SK-N-SH (cell line): ENCODE measurements at regions not wholly inside any gene's neighbourhood (a gene's known extent, or its start where the extent isn't known, plus 50 kb on each side); places are given as distances from the start of the nearest gene placed in this dataset.

Experiments used
- CTCF ChIA-PET: fragments of 300-600, 350-600 bp; formaldehyde crosslinking; extraction: SDS; loops from one replicate; lab custom pipeline; 2021; lab: Yijun Ruan, JAX
- POLR2A ChIA-PET: fragments of 350-600 bp; sonication (Branson Sonifier 250); formaldehyde crosslinking; extraction: SDS; loops from one replicate; lab custom pipeline; 2020; ENCODE audit warnings: antibody characterized with exemption, inconsistent platforms; lab: Yijun Ruan, JAX
- DNase-seq: peaks from one replicate; pipeline ENCODE4 v3.0.0; 2012
- H2AFZ ChIP-seq: fragments of 200-600 bp; sonication (generic); 2 replicates; pipeline ENCODE4 v1.8.1; 2016; ENCODE audit warnings: antibody characterized with exemption, mild to moderate bottlenecking, low read depth
- H3F3A ChIP-seq: fragments of 200-600 bp; sonication (generic); replicated peaks from 2 replicates; pipeline ENCODE3; 2016; ENCODE audit warnings: antibody characterized with exemption, mild to moderate bottlenecking; ENCODE audit not compliant: insufficient read depth
- H3K27ac ChIP-seq, 2 experiments: fragments of 200-500 bp in 1 of 2; fragments of 200-600 bp in 1 of 2; sonication (Bioruptor generic) in 1 of 2; sonication (generic), shearing (Covaris generic) in 1 of 2; 2 replicates each; pipeline versions ENCODE4 v1.5.1 to v1.6.1; 2014 to 2016; ENCODE audit warnings: low read depth in 2 of 2, inconsistent platforms in 1 of 2, low read length in 1 of 2, mild to moderate bottlenecking in 1 of 2, mixed read lengths in 1 of 2
- H3K27me3 ChIP-seq: fragments of 200-600 bp; sonication (generic), shearing (Covaris generic); 2 replicates; pipeline ENCODE4 v1.6.1; 2016; ENCODE audit warnings: mixed run types; ENCODE audit not compliant: insufficient read depth
- H3K36me3 ChIP-seq, 2 experiments: fragments of 200-500 bp in 1 of 2; fragments of 200-600 bp in 1 of 2; sonication (Bioruptor generic) in 1 of 2; sonication (generic) in 1 of 2; replicated peaks in 1 of 2; 2 replicates each; pipeline versions ENCODE3 to v1.5.1; 2014 to 2016; ENCODE audit warnings: low read length in 1 of 2, mild to moderate bottlenecking in 1 of 2; ENCODE audit not compliant: insufficient read depth in 2 of 2, control insufficient read depth in 1 of 2
- H3K4me1 ChIP-seq, 2 experiments: fragments of 200-500 bp in 1 of 2; fragments of 200-600 bp in 1 of 2; sonication (Bioruptor generic) in 1 of 2; sonication (generic), shearing (Covaris generic) in 1 of 2; 2 replicates each; pipeline versions ENCODE4 v1.5.1 to v1.6.1; 2014 to 2016; ENCODE audit warnings: low read depth in 1 of 2, low read length in 1 of 2, mixed run types in 1 of 2; ENCODE audit not compliant: insufficient read depth in 2 of 2, control insufficient read depth in 1 of 2
- H3K4me2 ChIP-seq: fragments of 200-600 bp; sonication (generic), shearing (Covaris generic); 2 replicates; pipeline ENCODE4 v1.6.1; 2017; ENCODE audit warnings: mixed run types
- H3K4me3 ChIP-seq, 2 experiments: fragments of 200-500 bp in 1 of 2; fragments of 200-600 bp in 1 of 2; sonication (Bioruptor generic) in 1 of 2; sonication (generic), shearing (Covaris generic) in 1 of 2; 2 replicates each; pipeline versions ENCODE4 v1.5.1 to v1.8.1; 2014 to 2016; ENCODE audit warnings: low read depth in 2 of 2, inconsistent platforms in 1 of 2, low read length in 1 of 2, mild to moderate bottlenecking in 1 of 2, mixed read lengths in 1 of 2, moderate library complexity in 1 of 2
- H3K79me2 ChIP-seq: fragments of 200-600 bp; sonication (generic); 2 replicates; pipeline ENCODE4 v1.8.1; 2017; ENCODE audit warnings: mild to moderate bottlenecking; ENCODE audit not compliant: insufficient read depth
- H3K9ac ChIP-seq: fragments of 200-600 bp; sonication (generic); 2 replicates; pipeline ENCODE4 v1.6.1; 2017; ENCODE audit warnings: mixed run types
- H3K9me2 ChIP-seq: fragments of 200-600 bp; sonication (generic); 2 replicates; pipeline ENCODE4 v1.6.1; 2017; ENCODE audit warnings: mixed run types
- H3K9me3 ChIP-seq: fragments of 200-600 bp; sonication (generic); 2 replicates; pipeline ENCODE4 v1.6.1; 2017; ENCODE audit warnings: mixed run types, mild to moderate bottlenecking, moderate library complexity
- H4K20me1 ChIP-seq: fragments of 200-600 bp; sonication (generic); 2 replicates; pipeline ENCODE4 v1.6.1; 2017; ENCODE audit warnings: mild to moderate bottlenecking, mixed run types; ENCODE audit not compliant: insufficient read depth
- CHD2 ChIP-seq: fragments of 150-350 bp; IDR thresholded peaks from 2 replicates; pipeline ENCODE4 v1.6.1; 2018; ENCODE audit warnings: low read length; ENCODE audit not compliant: partially characterized antibody
- EP300 ChIP-seq, 2 experiments: IDR thresholded peaks; 2 replicates each; pipeline versions ENCODE4 v1.4.0 to v1.6.1; 2012; ENCODE audit warnings: borderline replicate concordance in 1 of 2, low read depth in 1 of 2, low read length in 1 of 2
- EZH2phosphoT487 ChIP-seq: fragments of 200-600 bp; sonication (generic); IDR thresholded peaks from 2 replicates; pipeline ENCODE4 v1.6.1; 2017; ENCODE audit warnings: low read depth, mixed run types, mild to moderate bottlenecking, antibody characterized with exemption, moderate library complexity, borderline replicate concordance
- FOSL2 ChIP-seq: IDR thresholded peaks from 2 replicates; pipeline ENCODE4 v1.4.0; 2012; ENCODE audit warnings: low read depth, mild to moderate bottlenecking, moderate library complexity, borderline replicate concordance
- FOXJ3 ChIP-seq: sonication (generic); formaldehyde crosslinking; IDR thresholded peaks from 2 replicates; pipeline ENCODE4 v1.5.1; 2020; ENCODE audit warnings: mild to moderate bottlenecking, missing genetic modification reagents
- GABPA ChIP-seq: IDR thresholded peaks from 2 replicates; pipeline ENCODE4 v1.4.0; 2012; ENCODE audit warnings: low read depth, mild to moderate bottlenecking
- MXI1 ChIP-seq: IDR thresholded peaks from 2 replicates; pipeline ENCODE4 v1.6.1; 2012; ENCODE audit warnings: mild to moderate bottlenecking, low read depth, low read length, improper control_type of control experiment
- NFIC ChIP-seq: IDR thresholded peaks from 2 replicates; pipeline ENCODE4 v1.4.0; 2012; ENCODE audit warnings: borderline replicate concordance
- RFX5 ChIP-seq: IDR thresholded peaks from 2 replicates; pipeline ENCODE4 v1.6.1; 2012; ENCODE audit warnings: mild to moderate bottlenecking, improper control_type of control experiment, low read length
- RXRA ChIP-seq: IDR thresholded peaks from 2 replicates; pipeline ENCODE4 v1.4.0; 2012; ENCODE audit warnings: low read depth, mild to moderate bottlenecking, borderline replicate concordance
- SMC3 ChIP-seq: IDR thresholded peaks from 2 replicates; pipeline ENCODE4 v1.6.1; 2012; ENCODE audit warnings: low read depth, low read length, improper control_type of control experiment
- WGBS: methylation state at CpG from one replicate; pipeline ENCODE4 v1.1.6; 2017; ENCODE audit warnings: low lambda C conversion rate; 5-methylcytosine and 5-hydroxymethylcytosine counted together
- TF ChIP-seq, protein P1 (sequence below): IDR thresholded peaks from 2 replicates; pipeline ENCODE4 v1.6.1; 2012; ENCODE audit warnings: mild to moderate bottlenecking, low read depth, low read length, moderate library complexity
- TF ChIP-seq, protein P2 (sequence below): IDR thresholded peaks from 2 replicates; pipeline ENCODE4; 2012
- TF ChIP-seq, protein P3 (sequence below): IDR thresholded peaks from 2 replicates; pipeline ENCODE4 v1.4.0; 2012; ENCODE audit warnings: low read depth, borderline replicate concordance
- TF ChIP-seq, protein P4 (sequence below): IDR thresholded peaks from 2 replicates; pipeline ENCODE4 v1.4.0; 2012; ENCODE audit warnings: low read depth

DNA sequence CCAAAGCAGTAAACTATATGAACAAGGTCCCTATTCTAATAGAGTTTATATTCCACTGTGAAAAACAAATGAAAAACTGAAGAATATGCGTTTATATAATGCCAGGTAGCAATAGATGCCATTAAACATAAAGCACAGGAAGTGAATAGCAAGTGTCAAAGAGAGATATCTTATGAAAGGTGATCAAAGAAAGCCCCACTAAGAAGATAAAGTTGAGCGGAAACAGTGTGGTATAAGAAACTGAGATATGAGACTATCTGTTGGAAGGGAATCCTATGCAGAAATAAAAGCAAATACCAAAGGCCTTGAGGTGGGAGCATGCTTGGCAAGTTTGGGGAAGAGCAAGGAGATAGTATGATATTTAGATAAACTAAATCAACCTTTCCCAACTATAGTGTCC, 123.1 kb upstream of the FAR2 start:
- no peaks in the 10 kb centered on the region for H3K9me2 ChIP-seq
- no peak for TF ChIP-seq EZH2phosphoT487
- TF ChIP-seq FOXJ3 (CRISPR knock-in tag) = no peak
- TF ChIP-seq FOSL2 = no peak
- no peak for TF ChIP-seq RXRA
- no peak for TF ChIP-seq GABPA
- TF ChIP-seq, protein P1, sequence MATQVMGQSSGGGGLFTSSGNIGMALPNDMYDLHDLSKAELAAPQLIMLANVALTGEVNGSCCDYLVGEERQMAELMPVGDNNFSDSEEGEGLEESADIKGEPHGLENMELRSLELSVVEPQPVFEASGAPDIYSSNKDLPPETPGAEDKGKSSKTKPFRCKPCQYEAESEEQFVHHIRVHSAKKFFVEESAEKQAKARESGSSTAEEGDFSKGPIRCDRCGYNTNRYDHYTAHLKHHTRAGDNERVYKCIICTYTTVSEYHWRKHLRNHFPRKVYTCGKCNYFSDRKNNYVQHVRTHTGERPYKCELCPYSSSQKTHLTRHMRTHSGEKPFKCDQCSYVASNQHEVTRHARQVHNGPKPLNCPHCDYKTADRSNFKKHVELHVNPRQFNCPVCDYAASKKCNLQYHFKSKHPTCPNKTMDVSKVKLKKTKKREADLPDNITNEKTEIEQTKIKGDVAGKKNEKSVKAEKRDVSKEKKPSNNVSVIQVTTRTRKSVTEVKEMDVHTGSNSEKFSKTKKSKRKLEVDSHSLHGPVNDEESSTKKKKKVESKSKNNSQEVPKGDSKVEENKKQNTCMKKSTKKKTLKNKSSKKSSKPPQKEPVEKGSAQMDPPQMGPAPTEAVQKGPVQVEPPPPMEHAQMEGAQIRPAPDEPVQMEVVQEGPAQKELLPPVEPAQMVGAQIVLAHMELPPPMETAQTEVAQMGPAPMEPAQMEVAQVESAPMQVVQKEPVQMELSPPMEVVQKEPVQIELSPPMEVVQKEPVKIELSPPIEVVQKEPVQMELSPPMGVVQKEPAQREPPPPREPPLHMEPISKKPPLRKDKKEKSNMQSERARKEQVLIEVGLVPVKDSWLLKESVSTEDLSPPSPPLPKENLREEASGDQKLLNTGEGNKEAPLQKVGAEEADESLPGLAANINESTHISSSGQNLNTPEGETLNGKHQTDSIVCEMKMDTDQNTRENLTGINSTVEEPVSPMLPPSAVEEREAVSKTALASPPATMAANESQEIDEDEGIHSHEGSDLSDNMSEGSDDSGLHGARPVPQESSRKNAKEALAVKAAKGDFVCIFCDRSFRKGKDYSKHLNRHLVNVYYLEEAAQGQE = no peak
- no peak overlapping the region for H3K4me2 ChIP-seq
- H3K9me3 ChIP-seq = no peaks in the 10 kb centered on the region
- no peaks in the 10 kb centered on the region for H3K79me2 ChIP-seq
- no peak for DNase-seq
- ChIA-PET POLR2A (no interaction called here), CTCF (interaction anchor here (3.3 kb wide), 1 partner anchor 292 kb away, joined by 11 read pairs; no protein-coding TSS in a partner anchor)
- no peaks in the 10 kb centered on the region for H3F3A ChIP-seq
- no peak overlapping the region for H3K4me3 ChIP-seq
- 81% methylated on average over 2 of the region's 2 CpGs for WGBS
- H3K36me3 ChIP-seq = no peaks in the 10 kb centered on the region
- no peaks in the 10 kb centered on the region for H4K20me1 ChIP-seq
- H3K4me1 ChIP-seq = peaks cover 0 to 3% of the 10 kb centered on the region in 2 experiments; a peak in 2 of 4 replicates
- no peak overlapping the region for H3K27ac ChIP-seq
- H3K9ac ChIP-seq = no peak overlapping the region
- H3K27me3 ChIP-seq = no peaks in the 10 kb centered on the region
- H2AFZ ChIP-seq = no peak overlapping the region

DNA sequence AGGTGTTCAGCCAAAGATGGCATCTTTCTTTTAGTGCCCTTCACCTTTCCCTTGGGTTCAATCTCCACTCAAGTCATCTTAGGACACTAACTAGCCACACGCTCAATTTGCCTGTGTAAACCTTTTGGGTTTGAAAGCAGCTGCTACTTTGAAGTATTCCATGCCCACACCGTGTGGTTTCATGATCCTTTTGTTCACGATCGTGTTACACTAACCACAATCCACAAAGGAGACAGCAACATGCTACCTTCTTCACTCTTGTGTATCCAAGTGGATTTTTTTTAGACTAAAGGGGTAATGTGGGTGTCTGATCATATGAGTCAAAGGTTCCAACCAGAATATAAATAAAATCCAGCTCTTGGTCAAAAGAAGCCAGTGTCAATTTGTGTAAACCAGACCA, 122.7 kb upstream of the FAR2 start:
- no peak overlapping the region for H2AFZ ChIP-seq
- DNase-seq = no peak
- H3K27me3 ChIP-seq = no peaks in the 10 kb centered on the region
- no peaks in the 10 kb centered on the region for H3F3A ChIP-seq
- no peaks in the 10 kb centered on the region for H3K79me2 ChIP-seq
- no peaks in the 10 kb centered on the region for H3K9me3 ChIP-seq
- H3K27ac ChIP-seq = no peak overlapping the region
- 51% methylated on average over 4 of the region's 4 CpGs for WGBS
- ChIA-PET CTCF (no interaction called here), POLR2A (no interaction called here)
- no peaks in the 10 kb centered on the region for H3K36me3 ChIP-seq
- H3K4me1 ChIP-seq = peaks cover 0 to 3% of the 10 kb centered on the region in 2 experiments; a peak in 2 of 4 replicates
- H4K20me1 ChIP-seq = no peaks in the 10 kb centered on the region
- H3K4me3 ChIP-seq = no peak overlapping the region
- no peaks in the 10 kb centered on the region for H3K9me2 ChIP-seq
- no peak overlapping the region for H3K4me2 ChIP-seq
- H3K9ac ChIP-seq = no peak overlapping the region
- TF ChIP-seq EP300 (IDR thresholded peaks at IDR 0.05; ENCODE audit: borderline replicate concordance in 1 of 2, low read depth in 1 of 2, low read length in 1 of 2) = no peak
- no peak for TF ChIP-seq EZH2phosphoT487
- TF ChIP-seq, protein P2, sequence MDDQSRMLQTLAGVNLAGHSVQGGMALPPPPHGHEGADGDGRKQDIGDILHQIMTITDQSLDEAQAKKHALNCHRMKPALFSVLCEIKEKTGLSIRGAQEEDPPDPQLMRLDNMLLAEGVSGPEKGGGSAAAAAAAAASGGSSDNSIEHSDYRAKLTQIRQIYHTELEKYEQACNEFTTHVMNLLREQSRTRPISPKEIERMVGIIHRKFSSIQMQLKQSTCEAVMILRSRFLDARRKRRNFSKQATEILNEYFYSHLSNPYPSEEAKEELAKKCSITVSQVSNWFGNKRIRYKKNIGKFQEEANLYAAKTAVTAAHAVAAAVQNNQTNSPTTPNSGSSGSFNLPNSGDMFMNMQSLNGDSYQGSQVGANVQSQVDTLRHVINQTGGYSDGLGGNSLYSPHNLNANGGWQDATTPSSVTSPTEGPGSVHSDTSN = no peak
- no peak for TF ChIP-seq RXRA
- TF ChIP-seq CHD2 = no peak
- TF ChIP-seq, protein P3, sequence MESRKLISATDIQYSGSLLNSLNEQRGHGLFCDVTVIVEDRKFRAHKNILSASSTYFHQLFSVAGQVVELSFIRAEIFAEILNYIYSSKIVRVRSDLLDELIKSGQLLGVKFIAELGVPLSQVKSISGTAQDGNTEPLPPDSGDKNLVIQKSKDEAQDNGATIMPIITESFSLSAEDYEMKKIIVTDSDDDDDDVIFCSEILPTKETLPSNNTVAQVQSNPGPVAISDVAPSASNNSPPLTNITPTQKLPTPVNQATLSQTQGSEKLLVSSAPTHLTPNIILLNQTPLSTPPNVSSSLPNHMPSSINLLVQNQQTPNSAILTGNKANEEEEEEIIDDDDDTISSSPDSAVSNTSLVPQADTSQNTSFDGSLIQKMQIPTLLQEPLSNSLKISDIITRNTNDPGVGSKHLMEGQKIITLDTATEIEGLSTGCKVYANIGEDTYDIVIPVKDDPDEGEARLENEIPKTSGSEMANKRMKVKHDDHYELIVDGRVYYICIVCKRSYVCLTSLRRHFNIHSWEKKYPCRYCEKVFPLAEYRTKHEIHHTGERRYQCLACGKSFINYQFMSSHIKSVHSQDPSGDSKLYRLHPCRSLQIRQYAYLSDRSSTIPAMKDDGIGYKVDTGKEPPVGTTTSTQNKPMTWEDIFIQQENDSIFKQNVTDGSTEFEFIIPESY = no peak
- no peak for TF ChIP-seq NFIC
- TF ChIP-seq MXI1 = no peak
- TF ChIP-seq RFX5 = no peak
- TF ChIP-seq, protein P4, sequence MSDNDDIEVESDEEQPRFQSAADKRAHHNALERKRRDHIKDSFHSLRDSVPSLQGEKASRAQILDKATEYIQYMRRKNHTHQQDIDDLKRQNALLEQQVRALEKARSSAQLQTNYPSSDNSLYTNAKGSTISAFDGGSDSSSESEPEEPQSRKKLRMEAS = no peak
- TF ChIP-seq, protein P1 = no peak
- no peak for TF ChIP-seq SMC3
